A549 (cell line): ENCODE measurements at regions not wholly inside any gene's neighbourhood (a gene's known extent, or its start where the extent isn't known, plus 50 kb on each side); places are given as distances from the start of the nearest gene placed in this dataset.

Source experiments
- CBX8 ChIP-seq: fragments of 200-600 bp; sonication (generic); IDR thresholded peaks from 2 replicates; pipeline ENCODE4 v1.6.1; 2016
- CHD2 ChIP-seq: fragments of 150-350 bp; IDR thresholded peaks from 2 replicates; pipeline ENCODE4 v1.6.1; 2014; ENCODE audit warnings: low read length; ENCODE audit not compliant: partially characterized antibody
- CTCF ChIP-seq: fragments of >200 bp; sonication (Bioruptor Twin); formaldehyde crosslinking; IDR thresholded peaks from 3 replicates; pipeline ENCODE4 v1.5.1; 2016
- EP300 ChIP-seq, 2 experiments: fragments of >200 bp; sonication (Bioruptor Twin); formaldehyde crosslinking; IDR thresholded peaks; 2 replicates in 1 of 2; 3 replicates in 1 of 2; pipeline ENCODE4 v1.6.1; 2016 to 2017
- ESRRA ChIP-seq: fragments of 150-350 bp; IDR thresholded peaks from 2 replicates; pipeline ENCODE4 v1.6.1; 2014; ENCODE audit warnings: mild to moderate bottlenecking, low read length, borderline replicate concordance
- GATA3 ChIP-seq: IDR thresholded peaks from 2 replicates; pipeline ENCODE4 v1.6.1; 2012; ENCODE audit warnings: borderline replicate concordance
- HDAC2 ChIP-seq: fragments of 200-600 bp; sonication (generic); IDR thresholded peaks from 2 replicates; pipeline ENCODE4 v1.6.1; 2016
- JUN ChIP-seq, 2 experiments: fragments of >200 bp; sonication (Bioruptor Twin); formaldehyde crosslinking; IDR thresholded peaks; 2 replicates in 1 of 2; 3 replicates in 1 of 2; pipeline ENCODE4 v1.6.1; 2016 to 2017
- MAX ChIP-seq: IDR thresholded peaks from 2 replicates; pipeline ENCODE4 v1.6.1; 2012
- POLR2A ChIP-seq: IDR thresholded peaks from 2 replicates; pipeline ENCODE4 v1.6.1; 2012; ENCODE audit warnings: mild to moderate bottlenecking, low read length
- POLR2AphosphoS2 ChIP-seq: conservative IDR thresholded peaks from 2 replicates; pipeline ENCODE4 v1.6.1; 2012; ENCODE audit warnings: low read length, improper control_type of control experiment, inconsistent platforms
- RAD21 ChIP-seq, 2 experiments: fragments of >200 bp in 1 of 2; sonication (Bioruptor Twin) in 1 of 2; formaldehyde crosslinking in 1 of 2; IDR thresholded peaks in 1 of 2; conservative IDR thresholded peaks in 1 of 2; 2 replicates in 1 of 2; 3 replicates in 1 of 2; pipeline ENCODE4 v1.6.1; 2012 to 2018; ENCODE audit warnings: inconsistent platforms in 1 of 2
- SMC3 ChIP-seq: fragments of >200 bp; sonication (Bioruptor Twin); formaldehyde crosslinking; IDR thresholded peaks from 3 replicates; pipeline ENCODE4 v1.6.1; 2018; ENCODE audit warnings: inconsistent platforms
- ZNF302 ChIP-seq: fragments of 250-450 bp; sonication (Bioruptor Pico); IDR thresholded peaks from 2 replicates; pipeline ENCODE4 v1.9.0; 2021; ENCODE audit warnings: inconsistent platforms, mild to moderate bottlenecking, moderate library complexity

GRCh38 chr4:165621983-165622382 lies 243.2 kb downstream of the CPE start:
- no peak for TF ChIP-seq CTCF
- no peak for TF ChIP-seq RAD21 (conservative IDR thresholded peaks at IDR 0.05 in 1 of 2, IDR thresholded peaks at IDR 0.05 in 1 of 2)
- TF ChIP-seq SMC3: no peak
- TF ChIP-seq JUN (IDR thresholded peaks at IDR 0.05): no peak
- no peak for TF ChIP-seq CHD2
- TF ChIP-seq POLR2A: no peak
- TF ChIP-seq MAX: no peak
- no peak for TF ChIP-seq CBX8
- TF ChIP-seq POLR2AphosphoS2: no peak
- TF ChIP-seq ZNF302 (CRISPR knock-in tag): no peak
- TF ChIP-seq HDAC2: no peak
- no peak for TF ChIP-seq EP300 (IDR thresholded peaks at IDR 0.05)
- TF ChIP-seq ESRRA: no peak
- TF ChIP-seq GATA3: no peak
